NT2/D1 (cell line): ENCODE measurements at regions not wholly inside any gene's neighbourhood (a gene's known extent, or its start where the extent isn't known, plus 50 kb on each side); places are given as distances from the start of the nearest gene placed in this dataset.

Experiments
- SUZ12 ChIP-seq: IDR thresholded peaks from 2 replicates; pipeline ENCODE4 v1.6.1; 2011; ENCODE audit not compliant: insufficient read length, insufficient read depth; ENCODE audit errors: extremely low read depth
- YY1 ChIP-seq: IDR thresholded peaks from 2 replicates; pipeline ENCODE4 v1.6.1; 2011; ENCODE audit not compliant: insufficient read length, insufficient read depth
- ZNF274 ChIP-seq: IDR thresholded peaks from 2 replicates; pipeline ENCODE4 v1.6.1; 2011; ENCODE audit warnings: mild to moderate bottlenecking, low read depth, low read length

DNA sequence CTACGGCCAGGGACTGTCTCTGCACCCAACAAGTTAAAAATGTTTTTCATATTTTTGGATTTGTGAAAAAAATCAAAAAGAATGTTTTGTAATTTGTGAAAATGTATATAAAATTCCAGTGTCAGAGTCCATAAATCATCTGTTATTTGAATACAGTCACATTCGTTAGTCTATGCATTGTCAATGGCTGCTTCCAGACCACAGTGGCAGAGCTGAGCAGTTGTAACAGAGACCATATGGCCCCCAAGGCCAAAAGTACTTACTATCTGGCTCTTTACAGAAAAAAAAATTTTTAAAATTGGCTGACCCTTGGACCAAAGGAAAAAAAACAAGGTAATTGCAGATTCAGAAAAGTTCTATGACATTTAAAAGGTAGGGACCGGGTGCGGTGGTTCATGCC, 86.7 kb upstream of the ATL2 start:
- TF ChIP-seq ZNF274 (no peak), SUZ12 (no peak), YY1 (no peak)
